HG03442 (cell line): ENCODE measurements at regions not wholly inside any gene's neighbourhood (a gene's known extent, or its start where the extent isn't known, plus 50 kb on each side); places are given as distances from the start of the nearest gene placed in this dataset.
A peak's percentile ranks its signal among the peaks of the same experiment; 100 is the strongest.
"Not testable (repeated sequence)": the region's sequence is repeated elsewhere in the genome, so short reads cannot be mapped to it uniquely, and the experiment has no call there.

ENCODE experiments used
- ATAC-seq: cut with Tn5 transposase; IDR thresholded peaks from one replicate; pipeline ENCODE4 v1.9.1; 2021; ENCODE audit warnings: mild to moderate bottlenecking, moderate library complexity; ENCODE audit not compliant: unreplicated experiment

DNA sequence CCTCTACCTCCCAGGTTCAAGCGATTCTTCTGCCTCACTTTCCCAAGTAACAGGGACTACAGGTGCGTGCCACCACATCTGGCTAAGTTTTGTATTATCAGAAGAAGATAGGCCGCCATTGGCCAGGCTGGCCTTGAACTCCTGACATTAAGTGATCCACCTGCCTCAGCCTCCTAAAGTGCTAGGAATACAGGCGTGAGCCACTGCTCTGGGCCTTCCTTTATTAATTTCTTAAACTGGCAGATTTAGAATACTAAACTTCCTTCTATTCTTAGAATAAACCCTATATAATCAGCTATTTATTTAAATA lies 86.6 kb downstream of the HFE start:
- ATAC-seq, result no peak

- ATAC-seq, result no peak
Observed at GRCh38 chr6:26175033-26175427, 87.8 kb downstream of the HFE start.

GRCh38 chr6:26175428-26176181 lies 88.4 kb downstream of the HFE start:
- no peak for ATAC-seq

DNA sequence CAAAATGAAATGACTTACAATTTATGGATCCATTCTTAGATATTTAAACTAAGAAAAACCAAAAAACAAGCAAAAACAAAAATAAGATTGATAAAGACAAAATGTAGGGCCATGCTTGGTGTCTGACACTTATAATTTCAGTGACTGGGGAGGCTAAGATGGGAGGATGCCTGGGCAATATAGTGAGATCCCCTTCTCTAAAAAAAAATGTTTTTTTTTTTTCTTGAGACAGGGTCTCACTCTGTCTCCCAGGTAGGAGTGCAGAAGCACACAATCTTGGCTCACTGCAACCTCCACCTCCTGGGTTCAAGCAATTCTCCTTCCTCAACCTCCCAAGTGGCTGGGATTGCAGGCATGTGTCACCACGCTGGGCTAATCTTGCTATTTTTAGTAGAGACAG lies 92.4 kb downstream of the HFE start:
- ATAC-seq, result no peak

GRCh38 chr6:26180346-26180745 lies 93.1 kb downstream of the HFE start:
- no peak for ATAC-seq

GRCh38 chr6:26183237-26183580 lies 96.0 kb downstream of the HFE start:
- no peak for ATAC-seq

- no peak for ATAC-seq
Observed at GRCh38 chr6:26183581-26184366, 96.5 kb downstream of the HFE start.

GRCh38 chr6:26184367-26184891 lies 97.2 kb downstream of the HFE start:
- ATAC-seq, result no peak

- ATAC-seq, result no peak
Observed at GRCh38 chr6:26185004-26185403, 97.8 kb downstream of the HFE start.

- no peak for ATAC-seq
Observed at GRCh38 chr6:26185802-26186201, 98.6 kb downstream of the HFE start.

DNA sequence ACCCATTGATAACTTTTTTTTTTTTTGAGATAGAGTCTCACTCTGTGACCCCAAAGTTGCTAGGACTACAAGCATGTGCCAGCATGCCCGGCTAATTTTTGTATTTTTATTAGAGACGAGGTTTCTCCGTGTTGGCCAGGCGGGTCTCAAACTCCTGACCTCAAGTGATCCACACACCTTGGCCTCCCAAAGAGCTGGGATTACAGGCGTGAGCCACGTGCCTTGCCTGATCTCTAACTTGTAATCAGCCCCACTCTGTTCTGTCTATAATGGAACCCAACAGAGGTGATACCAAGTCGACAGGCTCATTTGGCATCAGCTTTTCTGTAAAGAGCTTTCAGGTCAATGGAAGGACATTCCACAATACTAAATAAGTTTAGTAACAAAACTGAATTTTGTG lies 99.4 kb downstream of the HFE start:
- no peak for ATAC-seq

DNA sequence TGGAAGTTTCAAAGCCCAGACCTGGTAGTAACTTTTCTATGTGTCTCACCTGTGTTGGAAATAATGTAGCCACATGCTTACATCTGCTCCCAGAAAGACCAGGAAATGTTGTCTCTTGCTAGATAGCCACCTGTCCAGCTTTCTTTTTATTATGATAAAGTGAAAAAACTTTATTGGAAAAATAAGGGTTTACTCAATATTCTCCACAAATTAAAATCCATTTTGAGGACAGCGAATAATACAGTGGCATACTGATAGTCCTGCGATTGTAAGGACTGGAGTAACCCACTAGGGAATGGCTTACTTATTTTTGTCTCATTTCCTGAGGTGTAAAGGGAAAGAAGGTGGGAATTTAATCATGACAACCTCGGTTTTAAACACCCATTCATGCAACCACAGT lies 100.1 kb downstream of the HFE start:
- ATAC-seq, result no peak

- ATAC-seq, result peak; percentile 11
Observed at GRCh38 chr6:26187981-26188635, 100.9 kb downstream of the HFE start.

GRCh38 chr6:26191512-26191911 lies 104.3 kb downstream of the HFE start:
- not testable (repeated sequence) for ATAC-seq

DNA sequence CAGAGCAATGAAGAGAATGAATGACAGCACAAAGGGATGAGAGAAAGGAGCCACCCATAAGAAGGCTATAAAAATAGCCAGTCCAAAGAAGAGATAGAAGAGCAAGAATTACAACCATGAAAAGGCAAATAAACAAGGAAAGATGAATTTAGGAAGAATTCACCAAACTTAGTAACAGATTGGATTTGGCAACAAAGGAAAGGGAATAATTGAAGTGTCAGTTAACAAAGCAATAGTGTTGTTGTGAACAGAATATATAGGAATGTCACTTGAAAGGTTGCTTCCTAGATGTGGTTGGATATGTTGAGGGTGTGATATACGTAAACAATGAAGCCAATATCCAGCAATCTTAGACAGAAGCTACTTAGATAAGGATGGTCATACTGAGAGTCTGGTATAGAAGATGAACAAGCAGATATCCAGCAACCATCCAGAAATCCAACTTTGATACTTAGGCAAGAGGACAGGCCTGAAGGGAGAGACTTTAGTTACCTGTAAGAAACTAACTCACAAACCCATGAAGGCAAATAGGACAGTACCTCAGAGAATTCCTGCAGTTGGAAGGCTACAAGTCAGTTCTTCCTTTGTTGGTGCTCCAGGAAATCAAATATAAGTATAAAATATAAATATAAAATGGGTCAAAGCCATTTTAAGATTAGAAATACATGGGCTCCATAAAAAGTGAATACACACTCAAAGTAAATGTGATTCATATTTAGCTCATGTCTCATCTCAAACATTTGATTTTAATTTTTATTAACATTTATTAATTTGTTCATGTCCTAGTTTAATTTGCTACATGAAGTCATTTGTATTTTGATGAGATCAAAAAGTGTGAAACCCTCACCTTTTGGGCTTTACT lies 106.5 kb downstream of the HFE start:
- ATAC-seq, result no peak

DNA sequence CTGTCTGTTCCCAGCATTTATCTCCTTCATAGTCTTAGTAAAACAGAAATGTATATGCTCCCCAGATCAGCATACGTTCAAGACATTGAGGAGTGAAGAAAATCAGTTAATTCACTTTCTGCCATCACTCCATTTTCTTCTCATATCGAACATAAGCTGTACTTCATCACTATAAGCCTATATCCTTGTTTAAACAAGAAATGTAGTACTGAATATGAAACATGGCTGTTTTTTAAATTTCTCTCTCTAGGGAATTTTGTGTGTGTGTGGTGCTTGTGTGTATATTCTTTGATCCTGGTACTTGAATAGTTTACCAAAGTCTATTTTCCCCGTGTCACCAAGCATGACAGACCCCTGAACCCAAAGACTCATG lies 107.1 kb downstream of the HFE start:
- ATAC-seq, result no peak

DNA sequence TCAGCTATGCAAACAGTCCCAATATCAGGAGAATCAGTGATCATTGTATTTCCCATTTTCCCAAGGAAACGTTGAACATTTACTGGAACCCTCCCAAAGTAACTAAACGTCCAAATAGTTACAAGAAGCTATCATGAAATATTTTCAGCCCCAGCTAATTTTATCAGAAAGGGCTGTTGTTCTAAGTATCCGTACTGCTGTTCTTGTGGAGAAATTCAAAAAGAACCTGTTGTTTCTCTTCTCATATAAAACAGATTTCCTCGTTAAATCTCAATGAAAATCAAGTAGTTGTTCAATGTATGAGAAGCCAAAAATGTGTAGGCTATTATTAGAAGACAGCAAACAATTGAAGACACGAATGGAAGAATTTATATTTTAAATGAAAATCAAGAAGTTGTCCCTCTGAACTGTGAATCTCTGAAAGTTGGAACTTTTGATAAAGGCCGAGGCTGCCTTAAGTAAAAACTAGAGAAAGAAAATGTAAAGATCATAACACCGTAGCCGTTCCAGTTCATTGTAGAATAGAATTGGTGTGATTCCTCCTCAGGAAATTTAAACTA lies 107.7 kb downstream of the HFE start:
- no peak for ATAC-seq

DNA sequence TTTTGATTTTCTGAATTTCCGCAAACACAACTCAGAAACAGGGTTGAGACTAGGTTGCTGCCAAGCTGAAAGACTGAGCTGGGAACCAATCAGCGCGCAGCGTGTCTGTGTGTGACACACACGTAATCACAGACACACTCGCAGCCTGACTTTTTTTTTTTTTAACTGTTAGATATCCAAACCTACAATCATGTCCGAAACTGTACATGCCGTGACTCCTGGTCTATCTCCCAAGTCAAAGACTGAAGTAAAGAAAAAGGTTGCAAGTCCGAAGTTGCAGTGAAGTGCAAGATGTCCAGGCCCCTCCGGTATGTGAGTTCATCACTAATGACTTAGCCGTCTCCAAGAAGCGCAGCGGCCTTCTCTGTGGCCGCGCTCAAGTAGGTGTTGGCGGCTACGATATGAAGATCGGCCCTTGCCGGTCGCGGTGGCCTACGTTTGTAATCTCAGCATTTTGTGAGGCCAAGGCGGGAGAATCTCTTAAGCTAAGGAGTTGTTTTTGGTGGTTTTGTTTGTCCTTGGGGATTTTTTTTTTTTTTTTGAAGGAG lies 108.2 kb downstream of the HFE start:
- no peak for ATAC-seq

- no peak for ATAC-seq
Observed at GRCh38 chr6:26195924-26196845, 109.0 kb downstream of the HFE start.
